ENCODE measurements at regions not wholly inside any gene's neighbourhood (a gene's known extent, or its start where the extent isn't known, plus 50 kb on each side); places are given as distances from the start of the nearest gene placed in this dataset.

GRCh38 chr4:13986548-13986947 is 359.0 kb upstream of the BOD1L1 start:
- Histone ChIP-seq H3K4me1 (peaks cover 0 to 18% (median 4%) of the 10 kb centered on the region in 4 donors), H3K27ac (no peak overlapping the region), H3K27me3 (no peaks in the 10 kb centered on the region)

GRCh38 chr4:13988353-13989305 is 361.1 kb upstream of the BOD1L1 start:
- H3K27ac ChIP-seq: peak overlapping the region in 2 of 4 donors; percentile 56 to 67
- no peaks in the 10 kb centered on the region for H3K27me3 ChIP-seq
- TF ChIP-seq EP300 (IDR thresholded peaks at IDR 0.05): peak in 1 of 2 donors; percentile 34
- TF ChIP-seq, protein P1, sequence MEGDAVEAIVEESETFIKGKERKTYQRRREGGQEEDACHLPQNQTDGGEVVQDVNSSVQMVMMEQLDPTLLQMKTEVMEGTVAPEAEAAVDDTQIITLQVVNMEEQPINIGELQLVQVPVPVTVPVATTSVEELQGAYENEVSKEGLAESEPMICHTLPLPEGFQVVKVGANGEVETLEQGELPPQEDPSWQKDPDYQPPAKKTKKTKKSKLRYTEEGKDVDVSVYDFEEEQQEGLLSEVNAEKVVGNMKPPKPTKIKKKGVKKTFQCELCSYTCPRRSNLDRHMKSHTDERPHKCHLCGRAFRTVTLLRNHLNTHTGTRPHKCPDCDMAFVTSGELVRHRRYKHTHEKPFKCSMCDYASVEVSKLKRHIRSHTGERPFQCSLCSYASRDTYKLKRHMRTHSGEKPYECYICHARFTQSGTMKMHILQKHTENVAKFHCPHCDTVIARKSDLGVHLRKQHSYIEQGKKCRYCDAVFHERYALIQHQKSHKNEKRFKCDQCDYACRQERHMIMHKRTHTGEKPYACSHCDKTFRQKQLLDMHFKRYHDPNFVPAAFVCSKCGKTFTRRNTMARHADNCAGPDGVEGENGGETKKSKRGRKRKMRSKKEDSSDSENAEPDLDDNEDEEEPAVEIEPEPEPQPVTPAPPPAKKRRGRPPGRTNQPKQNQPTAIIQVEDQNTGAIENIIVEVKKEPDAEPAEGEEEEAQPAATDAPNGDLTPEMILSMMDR (IDR thresholded peaks at IDR 0.05): no peak
- TF ChIP-seq POLR2A (IDR thresholded peaks at IDR 0.05): no peak
- peak; percentile 35 to 59 for DNase-seq (ENCODE audit: low spot score in 2 of 2)
- H3K4me3 ChIP-seq: no peak overlapping the region
- no peaks in the 10 kb centered on the region for H3K9me3 ChIP-seq
- 43 to 46% methylated on average over 11 of the region's 11 CpGs for WGBS, 2 donors
- no peaks in the 10 kb centered on the region for H3K36me3 ChIP-seq
- H3K4me1 ChIP-seq: peaks cover 0 to 18% (median 4%) of the 10 kb centered on the region in 4 donors

More at GRCh38 chr4:13986548-13986947, 359.0 kb upstream of the BOD1L1 start:
- 74 to 80% methylated on average over 4 of the region's 4 CpGs for WGBS, 2 donors
- no peaks in the 10 kb centered on the region for H3K36me3 ChIP-seq
- no peak for DNase-seq (ENCODE audit: low spot score in 2 of 2)
- H3K9me3 ChIP-seq: no peaks in the 10 kb centered on the region
- no peak overlapping the region for H3K4me3 ChIP-seq
- TF ChIP-seq EP300 (IDR thresholded peaks at IDR 0.05) (no peak), POLR2A (IDR thresholded peaks at IDR 0.05) (no peak)
- TF ChIP-seq, protein P1 (IDR thresholded peaks at IDR 0.05): no peak

DNA sequence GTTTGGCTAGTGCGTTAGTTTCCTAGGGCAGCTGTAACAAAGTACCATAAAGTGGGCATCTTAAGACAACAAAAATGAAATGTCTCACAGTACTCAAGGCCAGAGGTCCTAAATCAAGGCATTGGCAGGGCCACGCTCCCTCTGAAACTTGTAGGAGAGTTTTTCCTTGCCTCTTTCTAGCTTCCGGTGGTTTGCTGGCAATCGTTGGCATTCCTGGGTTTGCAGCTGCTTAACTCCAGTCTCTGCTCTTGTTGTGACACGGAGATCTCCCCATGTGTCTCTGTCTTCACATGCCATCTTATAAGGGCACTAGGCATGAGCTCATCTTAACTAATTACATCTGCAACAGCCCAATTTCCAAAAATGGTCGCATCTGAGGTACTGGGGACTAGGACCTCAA is 362.0 kb upstream of the BOD1L1 start:
- Histone ChIP-seq H3K4me3 (no peak overlapping the region), H3K36me3 (no peaks in the 10 kb centered on the region), H3K27me3 (no peaks in the 10 kb centered on the region), H3K27ac (no peak overlapping the region), H3K9me3 (no peaks in the 10 kb centered on the region), H3K4me1 (peaks cover 0 to 18% (median 4%) of the 10 kb centered on the region in 4 donors)
- DNase-seq (ENCODE audit: low spot score in 2 of 2): no peak
- WGBS, 2 donors: 36 to 56% methylated on average over 6 of the region's 6 CpGs
- TF ChIP-seq, protein P1 (IDR thresholded peaks at IDR 0.05): no peak
- TF ChIP-seq EP300 (IDR thresholded peaks at IDR 0.05) (no peak), POLR2A (IDR thresholded peaks at IDR 0.05) (no peak)

- no peak for DNase-seq (ENCODE audit: low spot score in 2 of 2)
- Histone ChIP-seq H3K9me3 (no peaks in the 10 kb centered on the region), H3K27ac (no peak overlapping the region), H3K36me3 (no peaks in the 10 kb centered on the region), H3K27me3 (no peaks in the 10 kb centered on the region), H3K4me1 (peaks cover 0 to 12% (median 4%) of the 10 kb centered on the region in 4 donors), H3K4me3 (no peak overlapping the region)
- TF ChIP-seq EP300 (IDR thresholded peaks at IDR 0.05): no peak
- TF ChIP-seq POLR2A (IDR thresholded peaks at IDR 0.05): no peak
- TF ChIP-seq, protein P1 (IDR thresholded peaks at IDR 0.05): no peak
- WGBS, 2 donors: 21 to 25% methylated on average over 4 of the region's 4 CpGs
Observed at GRCh38 chr4:13990596-13991589, 363.4 kb upstream of the BOD1L1 start.

Measured in tibial nerve (tissue), 4 donors.